Panc1 (cell line): ENCODE measurements at regions not wholly inside any gene's neighbourhood (a gene's known extent, or its start where the extent isn't known, plus 50 kb on each side); places are given as distances from the start of the nearest gene placed in this dataset.

Experiments
- ATAC-seq: fragments of 200-7000 bp; cut with Tn5 transposase; 2 replicates; pipeline ENCODE4 v1.9.1; 2020; ENCODE audit warnings: mild to moderate bottlenecking, moderate library complexity
- BruUV-seq: library from RNA; stranded (reverse); fragments of 400-500 nt; replicated peaks from 2 replicates; lab custom pipeline; 2021; lab: Mats Ljungman, UMichigan
- CTCF ChIA-PET: fragments of 300-600 bp; sonication (Branson Sonifier 250); formaldehyde crosslinking; loops from one replicate; lab custom pipeline; 2022; ENCODE audit warnings: antibody characterized with exemption; lab: Charles Lee
- POLR2A ChIA-PET: fragments of 300-600 bp; sonication (Branson Sonifier 250); formaldehyde crosslinking; loops from one replicate; lab custom pipeline; 2022; ENCODE audit warnings: antibody characterized with exemption; lab: Charles Lee
- DNase-seq: peaks from one replicate; pipeline ENCODE4 v3.0.0-alpha.2; 2010; ENCODE audit warnings: low read depth, low spot score
- H3K27ac ChIP-seq: 2 replicates; pipeline ENCODE4 v1.5.1; 2011; ENCODE audit warnings: mild to moderate bottlenecking, low read length, inconsistent platforms
- H3K27me3 ChIP-seq: fragments of 200-500 bp; sonication (Bioruptor generic); 2 replicates; pipeline ENCODE4 v1.6.0; 2014; ENCODE audit warnings: low read length, inconsistent platforms; ENCODE audit not compliant: control insufficient read depth, insufficient read depth
- H3K36me3 ChIP-seq: fragments of 200-500 bp; sonication (Bioruptor generic); 2 replicates; pipeline ENCODE4 v1.5.1; 2014; ENCODE audit warnings: inconsistent platforms, mild to moderate bottlenecking, low read length, moderate library complexity; ENCODE audit not compliant: control insufficient read depth, insufficient read depth
- H3K4me1 ChIP-seq: 2 replicates; pipeline ENCODE4 v1.5.1; 2011; ENCODE audit warnings: inconsistent platforms, mild to moderate bottlenecking, low read length, moderate library complexity; ENCODE audit not compliant: control insufficient read depth, insufficient read depth
- H3K4me3 ChIP-seq, 2 experiments: 2 replicates each; pipeline ENCODE4 v1.5.1; 2011 to 2012; ENCODE audit warnings: low read depth in 2 of 2, low read length in 2 of 2, mild to moderate bottlenecking in 2 of 2, inconsistent platforms in 1 of 2, moderate library complexity in 1 of 2
- H3K9me3 ChIP-seq: fragments of 200-500 bp; sonication (Bioruptor generic); 2 replicates; pipeline ENCODE4 v1.5.1; 2014; ENCODE audit warnings: low read depth, mild to moderate bottlenecking, inconsistent platforms, low read length, moderate library complexity; ENCODE audit not compliant: control insufficient read depth, insufficient read depth
- CTCF ChIP-seq: fragments of 450-650 bp; IDR thresholded peaks from 2 replicates; pipeline ENCODE4 v1.5.1; 2017; ENCODE audit warnings: mild to moderate bottlenecking
- POLR2AphosphoS5 ChIP-seq: IDR thresholded peaks from 2 replicates; pipeline ENCODE4 v1.6.1; 2012; ENCODE audit warnings: mild to moderate bottlenecking, low read depth, low read length, moderate library complexity
- REST ChIP-seq, 2 experiments: IDR thresholded peaks; 2 replicates each; pipeline ENCODE4 v1.6.1; 2011 to 2012; ENCODE audit warnings: low read depth in 2 of 2, control low read depth in 1 of 2, low read length in 1 of 2, mild to moderate bottlenecking in 1 of 2, moderate library complexity in 1 of 2; ENCODE audit not compliant: insufficient read depth in 1 of 2
- SIN3A ChIP-seq: IDR thresholded peaks from 2 replicates; pipeline ENCODE4 v1.6.1; 2012; ENCODE audit warnings: low read depth, mild to moderate bottlenecking, low read length, moderate library complexity, borderline replicate concordance; ENCODE audit not compliant: insufficient read depth
- TCF7L2 ChIP-seq: IDR thresholded peaks from 2 replicates; pipeline ENCODE4 v1.6.1; 2011; ENCODE audit warnings: mild to moderate bottlenecking, low read depth, low read length, inconsistent platforms
- in situ Hi-C: cut with HindIII; loops from 2 replicates; pipeline ENCODE4 v1.10.0; 2016; ENCODE audit warnings: low sequenced_read_pairs, low pct_unique_long_range_greater_than_20kb
- intact Hi-C: fragments of 100-400 bp; cut with micrococcal nuclease; formaldehyde crosslinking; loops from one replicate; pipeline ENCODE4 v1.10.0; 2022; ENCODE audit not compliant: unreplicated experiment

GRCh38 chr1:193736507-193736906, 550.1 kb upstream of the B3GALT2 start:
- H3K4me3 ChIP-seq: no peak overlapping the region
- DNase-seq (no peak), ATAC-seq (no peak)
- TF ChIP-seq SIN3A: no peak
- TF ChIP-seq TCF7L2: no peak
- no peak for TF ChIP-seq REST (IDR thresholded peaks at IDR 0.05; ENCODE audit: insufficient read depth in 1 of 2, low read depth in 2 of 2, low read length in 1 of 2)
- TF ChIP-seq POLR2AphosphoS5: no peak
- TF ChIP-seq CTCF: no peak
- no peaks in the 10 kb centered on the region for H3K27me3 ChIP-seq
- CTCF ChIA-PET: no interaction called here
- intact Hi-C loops: no loop called here
- POLR2A ChIA-PET: no interaction called here
- H3K9me3 ChIP-seq: no peaks in the 10 kb centered on the region
- no peaks in the 10 kb centered on the region for H3K36me3 ChIP-seq
- no TSS peak for BruUV-seq
- no peak overlapping the region for H3K27ac ChIP-seq
- no peaks in the 10 kb centered on the region for H3K4me1 ChIP-seq
- in situ Hi-C loops: no loop called here

GRCh38 chr1:193733674-193734073, 547.3 kb upstream of the B3GALT2 start:
- no peaks in the 10 kb centered on the region for H3K27me3 ChIP-seq
- BruUV-seq: no TSS peak
- ChIA-PET CTCF (no interaction called here), POLR2A (no interaction called here)
- ATAC-seq (no peak), DNase-seq (no peak)
- TF ChIP-seq CTCF (no peak), REST (IDR thresholded peaks at IDR 0.05; ENCODE audit: insufficient read depth in 1 of 2, low read depth in 2 of 2, low read length in 1 of 2) (no peak), SIN3A (no peak), POLR2AphosphoS5 (no peak), TCF7L2 (no peak)
- no peak overlapping the region for H3K27ac ChIP-seq
- intact Hi-C loops: no loop called here
- H3K4me3 ChIP-seq: no peak overlapping the region
- in situ Hi-C loops: no loop called here
- no peaks in the 10 kb centered on the region for H3K4me1 ChIP-seq
- H3K9me3 ChIP-seq: no peaks in the 10 kb centered on the region
- no peaks in the 10 kb centered on the region for H3K36me3 ChIP-seq
